CD4-positive, alpha-beta T cell treated with Interleukin-10 for 1 hour (primary cell): ENCODE measurements at regions not wholly inside any gene's neighbourhood (a gene's known extent, or its start where the extent isn't known, plus 50 kb on each side); places are given as distances from the start of the nearest gene placed in this dataset.
"Not testable (repeated sequence)": the region's sequence is repeated elsewhere in the genome, so short reads cannot be mapped to it uniquely, and the experiment has no call there.

ENCODE experiments used
- DNase-seq: peaks from one replicate; pipeline ENCODE4 v3.0.0-alpha.2; 2020

GRCh38 chr6:26175033-26175427 lies 87.8 kb downstream of the HFE start:
- DNase-seq: no peak

- peak; percentile 83 for DNase-seq
Measured at GRCh38 chr6:26175428-26176181, 88.4 kb downstream of the HFE start.

- no peak for DNase-seq
Measured at GRCh38 chr6:26179675-26180074, 92.4 kb downstream of the HFE start.

- no peak for DNase-seq
Measured at GRCh38 chr6:26180346-26180745, 93.1 kb downstream of the HFE start.

- DNase-seq: no peak
Measured at GRCh38 chr6:26183237-26183580, 96.0 kb downstream of the HFE start.

- peak; percentile 87 for DNase-seq
Measured at GRCh38 chr6:26183581-26184366, 96.5 kb downstream of the HFE start.

GRCh38 chr6:26184367-26184891 lies 97.2 kb downstream of the HFE start:
- no peak for DNase-seq

GRCh38 chr6:26185004-26185403 lies 97.8 kb downstream of the HFE start:
- DNase-seq: no peak

GRCh38 chr6:26185802-26186201 lies 98.6 kb downstream of the HFE start:
- DNase-seq: no peak

GRCh38 chr6:26186652-26187051 lies 99.4 kb downstream of the HFE start:
- DNase-seq: no peak

- no peak for DNase-seq
Measured at GRCh38 chr6:26187292-26187691, 100.1 kb downstream of the HFE start.

GRCh38 chr6:26187981-26188635 lies 100.9 kb downstream of the HFE start:
- peak; percentile 69 for DNase-seq

GRCh38 chr6:26191512-26191911 lies 104.3 kb downstream of the HFE start:
- DNase-seq: not testable (repeated sequence)

GRCh38 chr6:26193467-26194328 lies 106.5 kb downstream of the HFE start:
- DNase-seq: no peak

- DNase-seq: no peak
Measured at GRCh38 chr6:26194329-26194701, 107.1 kb downstream of the HFE start.

- no peak for DNase-seq
Measured at GRCh38 chr6:26194816-26195375, 107.7 kb downstream of the HFE start.

GRCh38 chr6:26195376-26195923 lies 108.2 kb downstream of the HFE start:
- DNase-seq: peak; percentile 91

- peak; percentile 38 for DNase-seq
Measured at GRCh38 chr6:26195924-26196845, 109.0 kb downstream of the HFE start.

- peak; percentile 94 for DNase-seq
Measured at GRCh38 chr6:26196846-26197635, 109.8 kb downstream of the HFE start.

GRCh38 chr6:26197636-26197932 lies 110.4 kb downstream of the HFE start:
- peak; percentile 11 for DNase-seq
